ENCODE measurements at regions not wholly inside any gene's neighbourhood (a gene's known extent, or its start where the extent isn't known, plus 50 kb on each side); places are given as distances from the start of the nearest gene placed in this dataset.

DNA sequence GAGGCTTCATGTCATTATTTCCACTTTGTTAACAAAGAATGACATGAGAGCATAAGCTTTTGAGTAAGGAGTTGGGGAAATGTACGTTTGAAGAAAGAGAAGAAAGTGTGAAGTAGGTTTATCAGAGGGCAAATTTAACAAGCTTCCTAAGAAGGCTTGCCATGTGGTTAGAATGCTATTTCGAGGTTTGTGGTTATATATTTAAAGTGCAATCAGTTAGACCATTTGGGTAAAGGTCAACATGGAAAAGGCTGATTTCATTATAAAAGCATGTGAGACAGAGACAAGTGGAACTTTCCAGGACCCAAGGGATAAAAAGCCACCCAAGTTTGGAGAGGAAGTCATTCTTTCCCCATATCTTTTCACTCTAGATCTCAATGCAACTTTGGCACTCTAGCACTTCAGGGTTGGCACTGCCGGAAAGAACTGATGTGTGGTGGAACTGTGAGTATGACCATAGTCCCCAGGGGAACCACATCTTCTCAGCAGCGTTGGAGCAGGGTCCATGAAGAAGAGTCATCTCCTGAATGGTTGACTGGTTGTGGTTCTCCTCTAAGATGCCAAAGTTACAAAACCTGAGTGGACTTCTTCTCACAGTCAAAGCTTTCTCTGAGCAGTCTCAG, 529.9 kb downstream of the MID1IP1 start:
- DNase-seq (ENCODE audit: low spot score in 2 of 2): no peak
- H3K4me3 ChIP-seq: no peak overlapping the region
- TF ChIP-seq POLR2A (IDR thresholded peaks at IDR 0.05) (no peak), EP300 (IDR thresholded peaks at IDR 0.05) (no peak), CTCF (IDR thresholded peaks at IDR 0.05) (no peak)
- WGBS, 2 donors: 63 to 69% methylated on average over 4 of the region's 4 CpGs
- H3K36me3 ChIP-seq: no peaks in the 10 kb centered on the region
- no peaks in the 10 kb centered on the region for H3K9me3 ChIP-seq
- no peaks in the 10 kb centered on the region for H3K27me3 ChIP-seq
- peaks cover 0 to 2% (median under 1%) of the 10 kb centered on the region in 4 donors for H3K4me1 ChIP-seq
- no peak overlapping the region for H3K27ac ChIP-seq

GRCh38 chrX:39333451-39333850, 532.2 kb downstream of the MID1IP1 start:
- TF ChIP-seq CTCF (IDR thresholded peaks at IDR 0.05): no peak
- TF ChIP-seq EP300 (IDR thresholded peaks at IDR 0.05): no peak
- TF ChIP-seq POLR2A (IDR thresholded peaks at IDR 0.05): no peak
- 45 to 57% methylated on average over 2 of the region's 2 CpGs for WGBS, 2 donors
- H3K4me3 ChIP-seq: no peak overlapping the region
- DNase-seq (ENCODE audit: low spot score in 2 of 2): no peak
- no peaks in the 10 kb centered on the region for H3K36me3 ChIP-seq
- no peaks in the 10 kb centered on the region for H3K9me3 ChIP-seq
- H3K27me3 ChIP-seq: no peaks in the 10 kb centered on the region
- H3K27ac ChIP-seq: no peak overlapping the region
- peaks cover 0 to 8% (median 7%) of the 10 kb centered on the region in 4 donors for H3K4me1 ChIP-seq

DNA sequence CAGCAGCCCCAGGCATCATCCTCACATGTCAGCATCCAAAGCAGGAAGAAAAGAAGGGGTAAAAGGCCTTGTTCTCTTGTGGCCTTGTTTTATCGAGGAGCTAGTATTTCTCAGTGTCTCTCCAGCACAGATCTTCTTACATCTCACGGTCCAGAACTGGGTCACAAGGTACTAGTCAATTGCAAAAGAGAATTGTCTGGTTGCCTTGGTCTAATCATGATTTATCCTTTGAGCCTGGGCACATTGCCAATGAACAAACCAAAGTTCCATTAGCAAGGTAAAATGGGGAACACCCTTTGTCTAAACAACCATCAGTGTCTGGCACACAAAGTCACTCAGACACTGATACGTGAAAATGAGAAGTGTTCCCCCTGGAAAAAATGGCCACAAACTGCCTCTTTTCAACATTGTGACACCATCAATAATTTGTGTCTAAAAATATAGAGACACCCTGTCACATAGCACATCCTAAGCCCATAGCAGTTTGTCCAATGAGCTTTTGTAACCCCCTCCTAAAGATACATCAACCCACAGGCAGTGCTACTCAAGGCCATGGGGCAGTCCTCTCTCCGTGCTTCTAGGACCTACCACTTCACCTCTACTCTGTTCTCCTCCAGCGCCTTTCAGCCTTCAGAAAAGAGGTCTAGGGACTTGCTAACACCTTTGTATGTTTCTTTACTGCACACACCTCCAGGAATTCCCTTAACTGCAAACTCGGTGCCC, 534.4 kb downstream of the MID1IP1 start:
- peaks cover 0 to 8% (median 7%) of the 10 kb centered on the region in 4 donors for H3K4me1 ChIP-seq
- DNase-seq (ENCODE audit: low spot score in 2 of 2): peak in 1 of 2 donors; percentile 19
- no peaks in the 10 kb centered on the region for H3K27me3 ChIP-seq
- H3K27ac ChIP-seq: peak overlapping the region in 3 of 4 donors; percentile 42 to 73 (median 69)
- no peak for TF ChIP-seq CTCF (IDR thresholded peaks at IDR 0.05)
- no peak for TF ChIP-seq POLR2A (IDR thresholded peaks at IDR 0.05)
- no peak for TF ChIP-seq EP300 (IDR thresholded peaks at IDR 0.05)
- H3K36me3 ChIP-seq: no peaks in the 10 kb centered on the region
- H3K9me3 ChIP-seq: no peaks in the 10 kb centered on the region
- WGBS, 2 donors: 71 to 76% methylated on average over 3 to 6 of the region's 6 CpGs
- no peak overlapping the region for H3K4me3 ChIP-seq

DNA sequence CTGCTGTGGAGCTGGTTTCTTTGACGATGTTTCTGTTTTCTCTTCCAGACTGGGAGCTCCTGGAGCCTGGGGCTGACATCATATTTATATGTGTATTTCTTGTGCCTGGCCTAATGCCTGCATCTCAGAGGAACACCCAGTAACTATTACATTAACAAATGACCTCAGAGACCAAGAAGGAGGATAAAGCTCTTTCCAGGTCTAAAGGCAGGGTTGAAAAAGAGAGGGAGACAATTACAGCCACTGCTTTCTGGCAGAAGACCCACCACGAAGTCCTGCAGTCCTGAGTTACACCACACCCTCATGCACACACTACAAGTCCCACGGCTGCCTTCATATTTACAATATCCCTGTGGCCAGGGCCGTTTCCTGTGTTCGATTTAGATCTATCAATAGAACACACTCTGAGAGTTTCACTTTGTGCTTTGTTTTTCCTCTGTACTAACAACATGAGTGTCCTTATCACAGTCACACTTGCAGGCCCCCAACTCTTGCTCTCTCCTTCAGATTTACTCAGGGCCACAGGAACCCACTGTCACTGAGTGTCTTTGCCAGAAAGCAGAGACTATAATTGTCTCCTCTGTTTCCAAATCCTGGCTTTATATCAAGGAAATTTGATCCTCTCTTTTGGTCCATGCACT, 535.5 kb downstream of the MID1IP1 start:
- Histone ChIP-seq H3K36me3 (no peaks in the 10 kb centered on the region), H3K4me1 (peaks cover 0 to 8% (median 7%) of the 10 kb centered on the region in 4 donors), H3K9me3 (no peaks in the 10 kb centered on the region), H3K27ac (peak overlapping the region; percentile 42 to 73 (median 62)), H3K4me3 (no peak overlapping the region), H3K27me3 (no peaks in the 10 kb centered on the region)
- peak in 1 of 2 donors; percentile 55 for DNase-seq (ENCODE audit: low spot score in 2 of 2)
- WGBS, 2 donors: 9 to 20% methylated on average over 2 to 5 of the region's 5 CpGs
- peak in 1 of 2 donors; percentile 57 for TF ChIP-seq EP300 (IDR thresholded peaks at IDR 0.05)
- TF ChIP-seq CTCF (IDR thresholded peaks at IDR 0.05): no peak
- no peak for TF ChIP-seq POLR2A (IDR thresholded peaks at IDR 0.05)

DNA sequence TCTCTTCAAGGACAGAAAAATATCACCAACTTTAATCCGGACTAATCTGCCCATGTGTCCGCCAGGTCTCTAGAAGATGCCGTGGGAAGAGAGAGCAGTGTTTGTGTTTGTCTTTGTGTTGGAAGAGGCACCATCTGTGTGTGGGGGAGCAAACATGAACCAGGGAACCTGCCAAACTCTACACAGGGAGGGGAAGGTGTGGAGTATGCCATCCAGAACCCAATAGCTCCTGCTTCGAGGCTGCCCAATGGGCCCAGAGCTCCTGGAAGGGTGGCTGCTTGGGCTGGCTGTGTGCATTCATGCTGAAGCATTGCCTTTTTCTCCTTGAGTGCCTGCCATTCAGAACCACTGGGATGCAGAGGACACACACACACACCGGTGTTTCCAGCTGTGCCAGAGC, 536.2 kb downstream of the MID1IP1 start:
- no peak for DNase-seq (ENCODE audit: low spot score in 2 of 2)
- H3K27me3 ChIP-seq: no peaks in the 10 kb centered on the region
- WGBS, 2 donors: 47 to 63% methylated on average over 5 of the region's 5 CpGs
- H3K9me3 ChIP-seq: no peaks in the 10 kb centered on the region
- no peak overlapping the region for H3K4me3 ChIP-seq
- H3K36me3 ChIP-seq: no peaks in the 10 kb centered on the region
- H3K4me1 ChIP-seq: peaks cover 0 to 8% (median 7%) of the 10 kb centered on the region in 4 donors
- peak overlapping the region in 3 of 4 donors; percentile 42 to 73 (median 69) for H3K27ac ChIP-seq
- TF ChIP-seq POLR2A (IDR thresholded peaks at IDR 0.05) (no peak), CTCF (IDR thresholded peaks at IDR 0.05) (no peak), EP300 (IDR thresholded peaks at IDR 0.05) (no peak)
